ENCODE measurements at regions not wholly inside any gene's neighbourhood (a gene's known extent, or its start where the extent isn't known, plus 50 kb on each side); places are given as distances from the start of the nearest gene placed in this dataset.

GRCh38 chr12:105468464-105468863, 138.0 kb downstream of the C12orf75 start:
- no peak for TF ChIP-seq CTCF (IDR thresholded peaks at IDR 0.05; ENCODE audit: low read length)
- TF ChIP-seq EZH2 (IDR thresholded peaks at IDR 0.05; ENCODE audit: borderline replicate concordance, low read length): no peak

All from OCI-LY1 (cell line).